Aorta (tissue), 5 donors: ENCODE measurements at regions not wholly inside any gene's neighbourhood (a gene's known extent, or its start where the extent isn't known, plus 50 kb on each side); places are given as distances from the start of the nearest gene placed in this dataset.

Source experiments
- ATAC-seq: fragments of 200-7000 bp; cut with Tn5 transposase; one replicate; pipeline ENCODE4 v1.9.1; 2022; ENCODE audit warnings: moderate library complexity; ENCODE audit not compliant: low FRiP score
- DNase-seq, 2 donors: peaks; one replicate each; pipeline ENCODE4 v3.0.0-alpha.2; 2020
- H3K27ac ChIP-seq, 2 donors: one replicate each; pipeline ENCODE4 v1.5.1; 2013; ENCODE audit warnings: low read length in 2 of 2, mild to moderate bottlenecking in 2 of 2, moderate library complexity in 2 of 2, control low read depth in 1 of 2, inconsistent platforms in 1 of 2, low read depth in 1 of 2
- H3K27me3 ChIP-seq, 2 donors: one replicate each; pipeline ENCODE4 v1.6.1; 2013; ENCODE audit warnings: control low read depth in 1 of 2, low read length in 1 of 2, mild to moderate bottlenecking in 1 of 2, moderate library complexity in 1 of 2; ENCODE audit not compliant: insufficient read depth in 2 of 2, control insufficient read depth in 1 of 2
- H3K36me3 ChIP-seq, 2 donors: one replicate each; pipeline ENCODE4 v1.6.1; 2013; ENCODE audit warnings: control low read depth in 1 of 2, low read length in 1 of 2, mild to moderate bottlenecking in 1 of 2; ENCODE audit not compliant: insufficient read depth in 2 of 2, control insufficient read depth in 1 of 2
- H3K4me1 ChIP-seq, 2 donors: one replicate each; pipeline ENCODE4 v1.6.1; 2013; ENCODE audit warnings: low read length in 2 of 2, control low read depth in 1 of 2, mild to moderate bottlenecking in 1 of 2, moderate library complexity in 1 of 2; ENCODE audit not compliant: insufficient read depth in 2 of 2, control insufficient read depth in 1 of 2
- H3K4me3 ChIP-seq, 2 donors: one replicate each; pipeline ENCODE4 v1.5.1; 2013; ENCODE audit warnings: low read length in 2 of 2, control low read depth in 1 of 2, mild to moderate bottlenecking in 1 of 2
- H3K9me3 ChIP-seq: one replicate; pipeline ENCODE4 v1.6.1; 2013; ENCODE audit warnings: mild to moderate bottlenecking, low read length; ENCODE audit not compliant: control insufficient read depth
- WGBS, 2 donors: extraction: QIAGEN DNeasy Blood & Tissue Kit; methylation state at CpG; one replicate each; pipeline ENCODE4 v1.1.7; 2013; 5-methylcytosine and 5-hydroxymethylcytosine counted together
- intact Hi-C, 2 donors: fragments of 100-400 bp; cut with DNase I; formaldehyde crosslinking; loops; one replicate each; pipeline versions ENCODE4 v1.14.2 to v1.15.0; 2022
- donor health status: healthy with polysubstance abuse.
- donor health status: Bipolar disorder and iron deficiency.
- donor health status: DM: no; HTN: no; CAD: no.
- donor health status: DM: no; HTN: no; CAD: no.
- donor health status: DM: yes; HTN: yes; CAD: no.

- no peaks in the 10 kb centered on the region for H3K4me1 ChIP-seq
- H3K9me3 ChIP-seq = peaks cover 4% of the 10 kb centered on the region
- ATAC-seq = no peak
- DNase-seq = no peak
- intact Hi-C loops = no loop called here
- no peaks in the 10 kb centered on the region for H3K27me3 ChIP-seq
- no peak overlapping the region for H3K4me3 ChIP-seq
- no peak overlapping the region for H3K27ac ChIP-seq
- WGBS, 2 donors = 96 to 97% methylated on average over 16 of the region's 16 CpGs
- H3K36me3 ChIP-seq = no peaks in the 10 kb centered on the region
These were observed 93.4 kb upstream of the PTCH1 start for GRCh38 chr9:95610006-95610785.

DNA sequence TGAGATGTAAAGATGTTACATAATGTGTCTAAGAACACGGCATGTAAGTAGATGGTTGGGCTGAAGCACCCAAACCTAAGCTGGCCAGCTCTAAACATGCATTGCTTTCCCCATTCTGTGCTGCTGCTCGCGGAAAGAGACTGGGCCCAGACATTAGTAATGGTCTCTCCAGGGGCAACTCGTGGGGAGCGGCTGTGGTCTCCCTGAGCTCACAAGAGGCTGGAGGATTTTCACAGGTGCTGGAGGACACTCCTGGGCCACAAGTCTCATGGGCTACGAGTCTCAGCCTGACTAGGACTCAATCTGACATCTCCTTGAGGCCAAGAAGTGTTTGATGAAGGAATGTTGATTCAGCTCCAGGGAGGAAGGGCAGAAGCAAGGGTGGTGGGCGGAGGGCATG lies 92.7 kb upstream of the PTCH1 start:
- ATAC-seq (no peak), DNase-seq (no peak)
- no peak overlapping the region for H3K4me3 ChIP-seq
- H3K36me3 ChIP-seq = no peaks in the 10 kb centered on the region
- intact Hi-C loops = no loop called here
- H3K27me3 ChIP-seq = no peaks in the 10 kb centered on the region
- WGBS, 2 donors = 93 to 94% methylated on average over 7 of the region's 7 CpGs
- no peak overlapping the region for H3K27ac ChIP-seq
- peaks cover 4% of the 10 kb centered on the region for H3K9me3 ChIP-seq
- H3K4me1 ChIP-seq = no peaks in the 10 kb centered on the region

DNA sequence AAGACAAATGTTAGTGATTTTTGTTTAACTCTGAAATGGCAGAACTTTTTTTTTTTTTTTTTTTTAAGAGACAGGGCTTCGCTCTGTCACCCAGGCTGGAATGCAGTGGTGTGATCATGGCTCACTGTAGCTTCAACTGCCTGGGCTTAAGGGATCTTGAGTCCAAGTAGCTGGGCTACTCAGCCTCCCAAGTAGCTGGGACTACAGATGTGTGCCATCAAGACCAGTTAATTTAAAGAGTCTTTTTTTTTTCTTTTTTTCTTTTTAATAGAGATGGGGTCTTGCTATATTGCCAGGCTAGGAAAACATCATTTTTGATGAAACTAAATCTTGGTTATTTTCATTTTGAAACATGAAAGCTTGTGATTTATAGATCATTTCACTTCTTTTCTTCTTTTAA lies 91.6 kb upstream of the PTCH1 start:
- no peaks in the 10 kb centered on the region for H3K27me3 ChIP-seq
- H3K36me3 ChIP-seq = no peaks in the 10 kb centered on the region
- intact Hi-C loops = no loop called here
- no peak for ATAC-seq
- H3K4me1 ChIP-seq = no peaks in the 10 kb centered on the region
- no peaks in the 10 kb centered on the region for H3K9me3 ChIP-seq
- H3K4me3 ChIP-seq = no peak overlapping the region
- H3K27ac ChIP-seq = no peak overlapping the region
- no peak for DNase-seq
- 98 to 100% methylated on average over 1 of the region's 1 CpG for WGBS, 2 donors

DNA sequence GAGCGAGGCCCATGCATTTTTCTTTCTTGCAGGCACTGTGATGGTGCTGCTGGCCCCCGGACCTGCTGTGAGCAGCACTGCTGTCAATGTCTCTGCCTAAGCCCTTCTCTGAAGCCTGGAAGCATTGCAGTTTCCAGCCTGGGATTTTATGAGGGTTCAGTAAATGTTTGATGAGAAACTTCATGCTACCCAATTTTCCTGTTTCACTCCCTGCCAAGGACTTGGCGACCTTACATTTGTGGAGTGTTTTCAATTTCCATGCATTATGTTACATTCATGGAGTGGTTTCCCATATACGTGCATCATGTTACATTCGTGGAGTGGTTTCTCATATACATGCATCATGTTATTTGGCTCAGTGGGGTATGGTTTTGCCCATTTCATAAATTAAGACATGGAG lies 90.7 kb upstream of the PTCH1 start:
- WGBS, 2 donors = 97 to 98% methylated on average over 5 of the region's 5 CpGs
- no peak for ATAC-seq
- Histone ChIP-seq H3K27me3 (no peaks in the 10 kb centered on the region), H3K9me3 (no peaks in the 10 kb centered on the region), H3K36me3 (no peaks in the 10 kb centered on the region), H3K27ac (no peak overlapping the region), H3K4me3 (no peak overlapping the region), H3K4me1 (no peaks in the 10 kb centered on the region)
- intact Hi-C loops = no loop called here
- no peak for DNase-seq

- WGBS, 2 donors = 89 to 93% methylated on average over 19 of the region's 19 CpGs
- H3K27ac ChIP-seq = no peak overlapping the region
- H3K4me3 ChIP-seq = no peak overlapping the region
- intact Hi-C loops = no loop called here
- H3K27me3 ChIP-seq = no peaks in the 10 kb centered on the region
- H3K4me1 ChIP-seq = no peaks in the 10 kb centered on the region
- no peak for ATAC-seq
- no peak for DNase-seq
- no peaks in the 10 kb centered on the region for H3K36me3 ChIP-seq
- no peaks in the 10 kb centered on the region for H3K9me3 ChIP-seq
These were observed 89.9 kb upstream of the PTCH1 start for GRCh38 chr9:95606489-95607350.

- DNase-seq (no peak), ATAC-seq (no peak)
- H3K36me3 ChIP-seq = no peaks in the 10 kb centered on the region
- H3K4me1 ChIP-seq = no peaks in the 10 kb centered on the region
- intact Hi-C loops = no loop called here
- 88 to 94% methylated on average over 10 of the region's 10 CpGs for WGBS, 2 donors
- no peak overlapping the region for H3K4me3 ChIP-seq
- H3K27me3 ChIP-seq = no peaks in the 10 kb centered on the region
- H3K27ac ChIP-seq = no peak overlapping the region
- no peaks in the 10 kb centered on the region for H3K9me3 ChIP-seq
These were observed 89.2 kb upstream of the PTCH1 start for GRCh38 chr9:95605816-95606488.

DNA sequence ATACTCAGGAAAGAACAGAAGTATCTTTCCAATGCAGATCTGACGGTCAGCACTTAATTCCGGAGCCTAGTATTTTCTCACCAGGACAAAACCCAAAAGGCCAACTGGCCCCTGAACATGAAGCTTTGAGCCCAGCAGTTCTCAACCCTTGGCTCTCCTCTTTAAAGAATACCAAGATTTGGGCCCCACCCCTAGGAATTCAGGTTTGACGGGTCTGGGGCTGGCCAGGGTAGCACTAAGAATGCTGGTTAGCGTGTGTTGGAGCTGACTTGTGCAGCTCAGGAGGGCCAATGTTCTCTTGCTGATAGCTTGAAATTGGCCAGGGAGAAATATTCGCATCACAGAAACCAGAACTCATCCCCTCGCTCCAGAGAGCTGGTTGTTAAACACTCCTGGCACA lies 88.3 kb upstream of the PTCH1 start:
- Histone ChIP-seq H3K36me3 (no peaks in the 10 kb centered on the region), H3K4me3 (no peak overlapping the region), H3K9me3 (no peaks in the 10 kb centered on the region), H3K27me3 (no peaks in the 10 kb centered on the region), H3K27ac (no peak overlapping the region), H3K4me1 (no peaks in the 10 kb centered on the region)
- intact Hi-C loops = no loop called here
- WGBS, 2 donors = 30 to 35% methylated on average over 6 of the region's 6 CpGs
- DNase-seq = no peak
- no peak for ATAC-seq

DNA sequence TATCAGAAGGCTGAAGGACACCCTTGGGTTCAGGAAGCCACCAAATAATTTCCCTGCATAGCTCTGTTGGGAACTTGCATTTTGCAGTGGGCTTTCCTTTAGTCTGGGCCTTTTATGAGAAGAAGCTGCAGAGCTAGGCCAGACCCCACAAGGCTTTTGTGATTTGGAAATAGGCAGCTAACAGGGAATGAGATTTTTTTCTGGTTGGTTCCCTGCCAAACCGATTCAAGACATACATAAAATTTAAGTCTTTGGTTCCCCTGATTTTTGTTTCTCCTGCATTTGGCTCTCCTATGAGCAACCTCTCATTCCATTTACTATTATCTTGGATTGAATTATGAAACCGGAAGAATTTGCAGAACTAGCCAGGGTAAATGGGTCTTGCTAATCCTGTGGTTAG lies 81.5 kb upstream of the PTCH1 start:
- Histone ChIP-seq H3K4me3 (no peak overlapping the region), H3K36me3 (no peaks in the 10 kb centered on the region), H3K4me1 (no peaks in the 10 kb centered on the region), H3K27ac (no peak overlapping the region), H3K27me3 (no peaks in the 10 kb centered on the region), H3K9me3 (no peaks in the 10 kb centered on the region)
- intact Hi-C loops = no loop called here
- DNase-seq = no peak
- no peak for ATAC-seq
- 45 to 72% methylated on average over 2 of the region's 2 CpGs for WGBS, 2 donors
